Motor neuron (in vitro differentiated cells): ENCODE measurements at regions not wholly inside any gene's neighbourhood (a gene's known extent, or its start where the extent isn't known, plus 50 kb on each side); places are given as distances from the start of the nearest gene placed in this dataset.

Source experiments
- ATAC-seq, 8 experiments: fragments of 200-7000 bp; cut with Tn5 transposase; replicated peaks in 6 of 8; 2 replicates each; pipeline ENCODE4 v1.8.0; 2021; ENCODE audit warnings: mild to moderate bottlenecking in 8 of 8, moderate library complexity in 8 of 8
- H3K27ac ChIP-seq, 2 donors: fragments of 250-450 bp; sonication (Bioruptor Pico); 2 replicates each; pipeline ENCODE4 v1.9.0; 2021; ENCODE audit warnings: antibody characterized with exemption in 2 of 2, mild to moderate bottlenecking in 2 of 2, moderate library complexity in 1 of 2
- H3K4me1 ChIP-seq, 2 donors: fragments of 250-450 bp; sonication (Bioruptor Pico); replicated peaks in 1 of 2; 2 replicates each; pipeline ENCODE4 v1.6.1; 2021; ENCODE audit warnings: antibody characterized with exemption in 2 of 2, mild to moderate bottlenecking in 2 of 2, moderate library complexity in 1 of 2
- H3K4me3 ChIP-seq, 5 donors: fragments of 250-450 bp; sonication (Bioruptor Pico); 2 replicates each; pipeline ENCODE4 v1.9.0; 2021; ENCODE audit warnings: antibody characterized with exemption in 5 of 5, mild to moderate bottlenecking in 5 of 5, moderate library complexity in 4 of 5
- WGBS, 10 experiments: fragments of 450-650 bp; shearing (Covaris generic); methylation state at CpG; one replicate each; pipeline ENCODE4 v1.0.0; 2022; 5-methylcytosine and 5-hydroxymethylcytosine counted together
- in situ Hi-C, 9 experiments: fragments of 400-800 bp; cut with MboI; loops; one replicate each; pipeline ENCODE4 v1.15.0; 2021; ENCODE audit warnings: low sequenced_read_pairs in 9 of 9, low pct_unique_long_range_greater_than_20kb in 2 of 9; ENCODE audit not compliant: unreplicated experiment in 9 of 9

DNA sequence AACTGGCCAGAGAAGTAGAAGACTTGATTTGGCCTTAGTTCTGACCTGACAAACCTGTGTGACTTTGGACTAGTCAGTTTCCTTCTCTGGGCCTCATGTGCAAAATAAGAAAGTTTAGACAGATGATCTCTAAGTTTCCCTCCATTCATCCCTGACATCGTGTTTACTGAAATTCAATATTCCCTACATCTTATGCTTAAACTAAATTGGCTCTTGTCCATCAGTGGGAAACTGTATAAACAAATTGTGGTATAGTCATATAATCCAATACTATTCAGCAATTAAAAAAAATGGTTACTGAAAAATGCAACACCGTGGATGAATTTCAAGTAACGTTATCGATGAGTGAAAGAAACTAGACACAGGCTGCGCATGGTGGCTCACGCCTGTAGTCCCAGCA lies 64.4 kb upstream of the HRH1 start:
- 48 to 100% (median 91%) methylated on average over 1 to 6 of the region's 6 CpGs for WGBS, 10 experiments

DNA sequence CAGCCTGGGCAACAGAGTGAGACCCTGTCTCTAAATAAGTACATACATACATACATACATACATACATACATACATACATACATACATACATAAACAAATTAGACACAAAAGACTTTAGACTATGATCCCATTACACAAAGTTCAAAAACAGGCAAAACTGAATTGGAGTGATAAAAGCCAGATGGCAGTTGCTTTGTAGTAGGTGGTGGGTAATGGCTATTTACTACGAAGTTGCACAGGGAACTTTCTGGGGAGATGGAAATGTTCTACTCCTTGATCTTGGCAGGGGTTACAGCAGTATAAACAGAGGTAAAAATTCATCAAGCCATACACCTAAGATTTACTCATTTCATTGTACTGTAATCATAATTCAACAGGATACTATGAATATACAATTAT lies 63.7 kb upstream of the HRH1 start:
- Histone ChIP-seq H3K27ac (no peak overlapping the region), H3K4me1 (no peaks in the 10 kb centered on the region), H3K4me3 (no peak overlapping the region)
- in situ Hi-C loops, result no loop called here
- WGBS, 10 experiments, result 17 to 60% (median 29%) methylated on average over 1 of the region's 1 CpG; no CpG with 5 or more reads in 5 of the 10 experiments
- ATAC-seq, result no peak

More for the DNA sequence above, 64.4 kb upstream of the HRH1 start:
- in situ Hi-C loops, result no loop called here
- Histone ChIP-seq H3K27ac (no peak overlapping the region), H3K4me1 (no peaks in the 10 kb centered on the region), H3K4me3 (no peak overlapping the region)
- no peak for ATAC-seq

DNA sequence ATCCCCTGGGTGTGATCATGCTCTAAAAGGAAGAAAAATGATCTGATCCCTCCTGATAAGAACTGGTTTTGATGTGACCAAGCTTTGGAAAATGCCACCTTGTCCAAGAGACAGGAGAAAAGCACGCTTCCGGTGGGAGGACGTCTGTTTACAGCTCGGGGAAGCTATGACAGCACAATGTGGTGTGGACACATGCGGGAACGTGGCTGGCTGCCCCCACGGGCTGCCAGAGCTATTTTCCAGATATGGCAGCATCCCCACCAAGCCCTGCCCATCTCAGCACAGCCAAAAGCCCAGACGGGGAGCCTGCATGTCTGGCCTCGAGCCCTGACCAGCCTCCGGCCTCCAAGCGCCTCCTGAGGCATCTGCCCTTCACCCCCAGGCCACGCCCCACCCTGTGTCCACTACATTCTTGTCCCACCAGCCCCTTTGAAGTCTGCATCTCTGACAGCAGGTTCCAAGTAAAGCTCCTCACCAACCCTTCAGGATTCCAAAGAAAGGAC lies 63.2 kb upstream of the HRH1 start:
- Histone ChIP-seq H3K4me1 (no peaks in the 10 kb centered on the region), H3K4me3 (no peak overlapping the region), H3K27ac (no peak overlapping the region)
- 49 to 87% (median 75%) methylated on average over 1 to 8 of the region's 12 CpGs; no CpG with 5 or more reads in 4 of the 10 experiments for WGBS, 10 experiments
- in situ Hi-C loops, result no loop called here
- ATAC-seq, result no peak

DNA sequence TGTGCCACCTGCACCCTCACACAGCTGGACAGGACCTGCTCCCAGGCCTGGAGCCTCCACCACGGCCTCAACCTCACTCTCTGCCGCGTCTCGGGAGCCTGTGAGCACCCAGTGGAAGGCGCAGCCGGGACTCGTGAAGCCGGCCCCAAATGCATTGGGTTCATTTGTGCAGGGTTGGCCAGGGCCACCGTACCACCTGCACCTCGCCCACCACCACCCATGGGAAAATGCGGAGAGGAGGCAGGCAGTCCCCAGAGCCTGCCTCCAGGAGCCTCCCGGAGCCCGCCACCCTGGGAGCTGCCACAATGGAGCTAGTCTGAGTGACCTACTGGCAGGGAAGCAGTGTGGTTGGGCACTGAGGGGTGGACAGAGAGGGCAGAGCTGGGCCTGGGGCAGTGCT lies 62.5 kb upstream of the HRH1 start:
- H3K27ac ChIP-seq, result no peak overlapping the region
- ATAC-seq, result no peak
- in situ Hi-C loops, result no loop called here
- H3K4me3 ChIP-seq, result no peak overlapping the region
- H3K4me1 ChIP-seq, result no peaks in the 10 kb centered on the region
- WGBS, 10 experiments, result 76 to 80% methylated on average over 1 to 5 of the region's 13 CpGs; no CpG with 5 or more reads in 8 of the 10 experiments

DNA sequence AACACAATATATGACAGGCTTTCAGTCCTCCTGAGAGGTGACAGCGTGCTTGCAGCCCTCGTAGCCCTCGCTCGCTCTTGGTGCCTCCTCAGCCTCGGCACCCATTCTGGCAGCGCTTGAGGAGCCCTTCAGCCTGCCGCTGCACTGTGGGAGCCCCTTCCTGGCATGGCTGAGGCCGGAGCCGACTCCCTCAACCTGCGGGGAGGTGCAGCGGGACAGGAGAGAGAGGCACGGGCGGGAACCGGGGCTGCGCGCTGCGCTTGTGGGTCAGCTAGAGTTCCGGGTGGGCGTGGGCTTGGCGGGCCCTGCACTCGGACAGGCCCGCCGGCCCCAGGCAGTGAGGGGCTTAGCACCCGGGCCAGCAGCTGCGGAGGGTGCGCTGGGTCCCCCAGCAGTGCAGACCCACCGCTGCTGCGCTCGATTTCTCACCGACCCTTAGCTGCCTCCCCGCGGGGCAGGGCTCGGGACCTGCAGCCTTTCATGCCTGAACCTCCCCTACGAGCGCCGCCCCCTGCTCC lies 60.4 kb upstream of the HRH1 start:
- in situ Hi-C loops, result no loop called here
- no peaks in the 10 kb centered on the region for H3K4me1 ChIP-seq
- no peak for ATAC-seq
- H3K4me3 ChIP-seq, result no peak overlapping the region
- 80 to 100% (median 94%) methylated on average over 1 to 7 of the region's 36 CpGs; no CpG with 5 or more reads in 7 of the 10 experiments for WGBS, 10 experiments
- H3K27ac ChIP-seq, result no peak overlapping the region

DNA sequence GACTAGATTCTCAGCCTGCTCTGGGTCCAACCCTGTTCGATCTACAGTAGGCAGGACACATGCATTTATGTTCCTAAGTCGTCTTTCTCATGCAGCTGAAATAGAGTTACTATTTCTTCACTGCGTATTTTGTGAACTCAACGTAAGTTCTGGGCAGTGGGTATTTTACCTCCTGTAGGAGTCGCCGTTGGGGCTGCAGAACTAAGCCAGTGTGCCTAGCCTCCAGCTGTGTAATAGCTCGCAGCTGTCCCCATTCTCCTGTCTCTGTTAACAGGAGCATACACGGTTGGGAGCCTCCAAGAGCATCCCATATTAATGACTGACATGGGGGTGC lies 58.4 kb upstream of the HRH1 start:
- H3K4me1 ChIP-seq, result no peaks in the 10 kb centered on the region
- H3K4me3 ChIP-seq, result no peak overlapping the region
- WGBS, 10 experiments, result 57 to 100% (median 80%) methylated on average over 1 to 8 of the region's 8 CpGs; no CpG with 5 or more reads in 3 of the 10 experiments
- in situ Hi-C loops, result no loop called here
- H3K27ac ChIP-seq, result no peak overlapping the region
- peak in 1 of 8 experiments; percentile 18 for ATAC-seq

DNA sequence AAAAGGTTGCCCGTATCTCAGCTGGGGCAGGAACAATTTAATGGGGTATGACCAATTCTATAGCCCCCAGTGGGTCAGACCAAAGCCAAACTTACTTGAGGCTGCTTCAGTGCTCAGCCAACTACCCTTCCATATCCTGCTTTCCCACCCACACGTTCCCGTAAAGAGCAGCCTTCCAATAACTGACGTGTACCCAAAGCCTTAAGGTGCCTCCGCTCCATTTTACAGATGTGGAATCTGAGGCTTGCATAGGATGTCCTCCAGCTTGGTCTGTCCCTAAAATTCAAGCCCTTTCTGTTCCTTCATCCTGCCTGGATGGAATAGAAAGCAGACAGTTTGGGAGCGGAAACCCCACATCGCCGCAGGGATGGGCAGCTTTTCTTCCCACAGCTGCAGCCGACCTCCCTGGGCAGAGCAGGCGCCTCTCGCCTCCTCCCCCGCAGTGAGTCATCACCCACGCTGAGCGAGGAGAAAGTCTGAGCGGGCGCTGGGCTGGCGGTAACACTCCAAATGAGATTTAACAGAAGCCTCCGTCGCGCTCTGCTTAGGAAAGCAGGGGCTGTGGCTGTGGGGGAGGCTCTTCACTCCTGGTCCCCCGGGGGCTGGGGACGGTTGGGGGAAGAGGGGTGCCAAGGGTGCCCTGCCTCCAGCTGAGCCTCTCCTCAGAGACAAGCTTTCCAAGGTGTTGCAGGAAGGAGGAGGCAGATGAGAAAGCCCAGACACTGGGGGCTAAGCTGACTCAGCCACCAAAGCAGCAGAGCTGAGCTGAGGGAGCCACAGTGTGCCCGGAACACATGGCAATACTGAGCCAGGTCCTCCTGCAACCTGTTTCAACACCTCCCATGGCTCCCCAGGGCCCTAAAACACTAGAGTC lies 57.8 kb upstream of the HRH1 start:
- no peaks in the 10 kb centered on the region for H3K4me1 ChIP-seq
- in situ Hi-C loops, result no loop called here
- ATAC-seq, result peak; percentile 95 to 99 (median 98)
- no peak overlapping the region for H3K27ac ChIP-seq
- WGBS, 10 experiments, result 0 to 40% (median 20%) methylated on average over 1 to 8 of the region's 23 CpGs; no CpG with 5 or more reads in 6 of the 10 experiments
- peak overlapping the region in 3 of 5 donors; percentile 7 to 29 (median 27) for H3K4me3 ChIP-seq

DNA sequence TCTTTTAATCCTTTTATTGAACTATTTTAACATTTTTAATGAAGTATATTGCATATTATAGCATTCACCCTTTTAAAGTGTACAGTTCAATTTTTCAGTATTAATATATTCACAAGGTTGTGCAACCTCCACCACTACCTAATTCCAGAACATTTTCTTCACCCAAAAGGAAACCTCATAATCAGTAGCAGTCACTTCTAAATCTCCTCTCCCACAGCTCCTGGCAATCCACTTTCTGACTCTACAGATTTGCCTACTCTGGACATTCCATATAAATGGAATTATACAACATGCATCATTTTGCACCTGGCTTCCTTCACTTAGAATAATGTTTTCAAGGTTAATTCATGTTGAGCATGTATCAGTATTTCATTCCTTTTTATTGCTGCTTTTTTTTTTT lies 55.0 kb upstream of the HRH1 start:
- no peak for ATAC-seq
- H3K27ac ChIP-seq, result no peak overlapping the region
- in situ Hi-C loops, result no loop called here
- H3K4me1 ChIP-seq, result no peaks in the 10 kb centered on the region
- no peak overlapping the region for H3K4me3 ChIP-seq
